GM12892 (cell line): ENCODE measurements at regions not wholly inside any gene's neighbourhood (a gene's known extent, or its start where the extent isn't known, plus 50 kb on each side); places are given as distances from the start of the nearest gene placed in this dataset.

ENCODE experiments used
- POLR2A ChIP-seq: IDR thresholded peaks from 2 replicates; pipeline ENCODE4 v1.6.1; 2011; ENCODE audit warnings: low read depth, low read length, control low read depth
- POLR2AphosphoS5 ChIP-seq: IDR thresholded peaks from 2 replicates; pipeline ENCODE4 v1.6.1; 2011; ENCODE audit warnings: low read depth, low read length, control low read depth
- TAF1 ChIP-seq: IDR thresholded peaks from 2 replicates; pipeline ENCODE4 v1.6.1; 2011; ENCODE audit warnings: low read depth, mild to moderate bottlenecking, control low read depth, low read length, borderline replicate concordance

GRCh38 chr2:220120041-220120440 lies 492.6 kb downstream of the SLC4A3 start:
- TF ChIP-seq POLR2A (no peak), TAF1 (no peak), POLR2AphosphoS5 (no peak)
